ENCODE measurements at regions not wholly inside any gene's neighbourhood (a gene's known extent, or its start where the extent isn't known, plus 50 kb on each side); places are given as distances from the start of the nearest gene placed in this dataset.
"Not testable (repeated sequence)": the region's sequence is repeated elsewhere in the genome, so short reads cannot be mapped to it uniquely, and the experiment has no call there.

DNA sequence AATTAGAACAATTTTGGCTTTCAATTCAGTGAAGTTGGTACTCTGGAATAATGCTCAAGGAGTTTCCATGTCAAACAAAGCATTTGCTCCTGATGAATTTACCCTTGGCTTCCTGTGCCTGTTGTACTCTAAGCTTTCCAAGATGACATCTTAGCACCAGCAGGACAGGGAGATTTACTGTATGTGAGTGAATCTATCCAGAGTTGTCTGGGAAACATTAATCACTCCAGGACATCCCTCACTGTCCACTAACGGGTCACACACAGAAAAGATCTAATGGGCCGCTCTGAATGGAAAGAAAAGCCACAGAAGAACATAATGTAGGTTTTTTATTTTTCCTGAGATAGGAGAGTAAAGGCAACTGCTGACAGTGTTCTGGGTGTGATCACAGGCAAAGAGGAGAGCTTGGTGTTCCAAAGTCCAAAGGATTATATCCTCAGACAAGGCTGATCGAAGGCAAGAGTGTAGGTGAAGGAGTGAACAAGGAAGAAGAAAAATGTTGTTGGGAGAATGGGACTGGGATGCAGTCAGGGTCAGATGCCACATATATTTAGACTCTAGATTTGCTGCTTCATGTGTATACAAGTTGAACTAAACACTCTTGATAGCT, 167.7 kb upstream of the RPS23 start:
- no peak overlapping the region for H3K9ac ChIP-seq (ENCODE audit: low read length)
- H3K4me2 ChIP-seq (ENCODE audit: low read depth, low read length), result no peak overlapping the region
- H3K4me1 ChIP-seq (ENCODE audit: low read length), result no peaks in the 10 kb centered on the region
- no peak overlapping the region for H3K4me3 ChIP-seq (ENCODE audit: low read length)
- DNase-seq, result no peak
- TF ChIP-seq EZH2 (optimal IDR thresholded peaks at IDR 0.05; ENCODE audit: low read depth, low read length) (no peak), EZH2phosphoT487 (IDR thresholded peaks at IDR 0.05; ENCODE audit: low read length) (no peak)
- TF ChIP-seq, protein P1, sequence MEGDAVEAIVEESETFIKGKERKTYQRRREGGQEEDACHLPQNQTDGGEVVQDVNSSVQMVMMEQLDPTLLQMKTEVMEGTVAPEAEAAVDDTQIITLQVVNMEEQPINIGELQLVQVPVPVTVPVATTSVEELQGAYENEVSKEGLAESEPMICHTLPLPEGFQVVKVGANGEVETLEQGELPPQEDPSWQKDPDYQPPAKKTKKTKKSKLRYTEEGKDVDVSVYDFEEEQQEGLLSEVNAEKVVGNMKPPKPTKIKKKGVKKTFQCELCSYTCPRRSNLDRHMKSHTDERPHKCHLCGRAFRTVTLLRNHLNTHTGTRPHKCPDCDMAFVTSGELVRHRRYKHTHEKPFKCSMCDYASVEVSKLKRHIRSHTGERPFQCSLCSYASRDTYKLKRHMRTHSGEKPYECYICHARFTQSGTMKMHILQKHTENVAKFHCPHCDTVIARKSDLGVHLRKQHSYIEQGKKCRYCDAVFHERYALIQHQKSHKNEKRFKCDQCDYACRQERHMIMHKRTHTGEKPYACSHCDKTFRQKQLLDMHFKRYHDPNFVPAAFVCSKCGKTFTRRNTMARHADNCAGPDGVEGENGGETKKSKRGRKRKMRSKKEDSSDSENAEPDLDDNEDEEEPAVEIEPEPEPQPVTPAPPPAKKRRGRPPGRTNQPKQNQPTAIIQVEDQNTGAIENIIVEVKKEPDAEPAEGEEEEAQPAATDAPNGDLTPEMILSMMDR (IDR thresholded peaks at IDR 0.05; ENCODE audit: low read length), result no peak
- no peak overlapping the region for H3K27ac ChIP-seq (ENCODE audit: low read length)
- H3K27me3 ChIP-seq (replicated peaks; ENCODE audit: insufficient read depth, low read length), result no peaks in the 10 kb centered on the region
- no peaks in the 10 kb centered on the region for H3F3A ChIP-seq (ENCODE audit: insufficient read depth, low read length)
- H4K20me1 ChIP-seq (ENCODE audit: insufficient read depth, low read length), result no peaks in the 10 kb centered on the region
- H3K9me2 ChIP-seq (replicated peaks; ENCODE audit: insufficient read depth, low read length), result no peaks in the 10 kb centered on the region
- H3K36me3 ChIP-seq (replicated peaks; ENCODE audit: insufficient read depth, low read length), result no peaks in the 10 kb centered on the region
- H2AFZ ChIP-seq (ENCODE audit: low read length), result no peak overlapping the region
- H3K79me2 ChIP-seq (ENCODE audit: low read length), result no peaks in the 10 kb centered on the region
- H3K9me3 ChIP-seq (replicated peaks; ENCODE audit: insufficient read depth, low read length), result no peaks in the 10 kb centered on the region

DNA sequence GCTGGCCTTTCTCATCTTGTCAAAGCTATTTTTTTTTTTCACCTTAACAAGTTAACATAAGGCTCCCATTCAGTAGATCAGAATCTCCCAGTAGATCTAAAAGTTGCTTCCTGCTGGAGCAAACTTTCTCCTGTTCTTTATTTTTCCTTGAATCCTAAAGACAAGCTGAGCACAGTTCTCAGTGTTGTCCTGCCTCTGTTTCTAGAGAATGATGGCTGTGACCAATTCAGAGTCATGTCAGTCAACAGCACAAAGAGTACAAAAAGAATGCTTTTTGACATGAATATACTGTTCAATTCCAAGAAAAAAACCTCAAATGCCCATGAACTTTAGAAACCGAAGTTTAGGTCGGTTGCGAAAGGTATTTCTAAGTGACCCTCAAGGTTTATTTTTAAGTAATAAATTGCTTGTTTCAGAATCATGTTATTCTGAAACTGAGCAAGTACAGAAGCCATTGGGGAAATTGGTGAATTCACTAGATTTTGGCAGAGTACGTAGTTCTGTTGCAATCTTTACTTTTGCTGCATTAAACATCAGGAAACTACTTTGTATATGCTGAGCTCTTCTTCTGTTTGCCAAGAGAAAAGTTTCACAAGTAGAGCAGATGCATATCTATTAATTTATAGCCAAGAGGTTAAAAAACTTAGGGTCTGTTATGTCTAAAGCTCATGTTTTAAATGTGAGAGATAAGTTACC, 161.7 kb upstream of the RPS23 start:
- no peak overlapping the region for H3K4me3 ChIP-seq (ENCODE audit: low read length)
- no peak overlapping the region for H3K4me2 ChIP-seq (ENCODE audit: low read depth, low read length)
- no peak for DNase-seq

DNA sequence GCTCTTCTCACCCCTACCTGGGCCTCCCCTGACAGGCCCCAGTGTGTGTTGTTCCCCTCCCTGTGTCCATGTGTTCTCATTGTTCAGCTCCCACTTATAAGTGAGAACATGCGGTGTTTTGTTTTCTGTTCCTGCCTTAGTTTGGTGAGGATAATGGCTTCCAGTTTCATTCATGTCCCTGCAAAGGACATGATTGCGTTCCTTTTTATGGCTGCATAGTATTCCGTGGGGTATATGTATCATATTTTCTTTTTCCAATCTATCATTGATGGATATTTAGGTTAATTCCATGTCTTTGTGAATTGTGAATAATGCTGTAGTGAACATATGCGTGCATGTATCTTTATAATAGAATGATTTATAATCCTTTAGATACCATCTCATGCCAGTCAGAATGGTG, 159.4 kb upstream of the RPS23 start:
- H2AFZ ChIP-seq (ENCODE audit: low read length); H3K79me2 ChIP-seq (ENCODE audit: low read length); H3K36me3 ChIP-seq (replicated peaks; ENCODE audit: insufficient read depth, low read length); H3K9ac ChIP-seq (ENCODE audit: low read length); H3K9me3 ChIP-seq (replicated peaks; ENCODE audit: insufficient read depth, low read length); H3K9me2 ChIP-seq (replicated peaks; ENCODE audit: insufficient read depth, low read length); DNase-seq; H3K4me3 ChIP-seq (ENCODE audit: low read length); H4K20me1 ChIP-seq (ENCODE audit: insufficient read depth, low read length); H3K4me2 ChIP-seq (ENCODE audit: low read depth, low read length); H3K27ac ChIP-seq (ENCODE audit: low read length); H3F3A ChIP-seq (ENCODE audit: insufficient read depth, low read length); H3K4me1 ChIP-seq (ENCODE audit: low read length); H3K27me3 ChIP-seq (replicated peaks; ENCODE audit: insufficient read depth, low read length): not testable (repeated sequence)

More for the DNA sequence above, 161.7 kb upstream of the RPS23 start:
- H4K20me1 ChIP-seq (ENCODE audit: insufficient read depth, low read length), result no peaks in the 10 kb centered on the region
- no peak overlapping the region for H3K27ac ChIP-seq (ENCODE audit: low read length)
- H3K9me2 ChIP-seq (replicated peaks; ENCODE audit: insufficient read depth, low read length), result no peaks in the 10 kb centered on the region
- no peaks in the 10 kb centered on the region for H3K4me1 ChIP-seq (ENCODE audit: low read length)
- no peak overlapping the region for H3K9ac ChIP-seq (ENCODE audit: low read length)
- no peaks in the 10 kb centered on the region for H3K36me3 ChIP-seq (replicated peaks; ENCODE audit: insufficient read depth, low read length)
- no peaks in the 10 kb centered on the region for H3K27me3 ChIP-seq (replicated peaks; ENCODE audit: insufficient read depth, low read length)
- H3K79me2 ChIP-seq (ENCODE audit: low read length), result no peaks in the 10 kb centered on the region
- H3K9me3 ChIP-seq (replicated peaks; ENCODE audit: insufficient read depth, low read length), result no peaks in the 10 kb centered on the region
- TF ChIP-seq EZH2 (optimal IDR thresholded peaks at IDR 0.05; ENCODE audit: low read depth, low read length) (no peak), EZH2phosphoT487 (IDR thresholded peaks at IDR 0.05; ENCODE audit: low read length) (no peak)
- TF ChIP-seq, protein P1 (IDR thresholded peaks at IDR 0.05; ENCODE audit: low read length), result no peak
- H3F3A ChIP-seq (ENCODE audit: insufficient read depth, low read length), result no peaks in the 10 kb centered on the region
- H2AFZ ChIP-seq (ENCODE audit: low read length), result no peak overlapping the region

DNA sequence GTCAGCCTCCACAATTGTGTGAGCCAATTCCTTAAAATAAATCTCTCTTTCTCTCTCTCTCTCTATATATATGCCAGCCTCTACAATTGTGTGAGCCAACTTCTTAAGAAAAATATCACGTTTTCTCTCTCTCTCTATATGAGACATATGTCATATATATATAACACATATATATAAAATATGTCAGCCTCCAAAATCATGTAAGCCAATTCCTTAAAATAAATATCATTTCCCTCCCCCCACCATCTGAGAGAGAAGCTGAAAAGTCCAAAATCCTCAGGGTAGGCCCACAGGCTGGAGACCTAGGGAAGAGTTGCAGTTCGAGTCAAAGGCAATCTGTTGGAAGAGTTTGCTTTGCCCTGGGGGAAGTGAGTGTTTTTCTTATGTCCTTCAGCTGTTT, 158.1 kb upstream of the RPS23 start:
- Histone ChIP-seq H3K27me3 (replicated peaks; ENCODE audit: insufficient read depth, low read length) (no peaks in the 10 kb centered on the region), H3K4me3 (ENCODE audit: low read length) (no peak overlapping the region), H3K9ac (ENCODE audit: low read length) (no peak overlapping the region), H3K9me2 (replicated peaks; ENCODE audit: insufficient read depth, low read length) (no peaks in the 10 kb centered on the region), H3K4me2 (ENCODE audit: low read depth, low read length) (no peak overlapping the region), H3K9me3 (replicated peaks; ENCODE audit: insufficient read depth, low read length) (no peaks in the 10 kb centered on the region), H3K79me2 (ENCODE audit: low read length) (no peaks in the 10 kb centered on the region), H3K27ac (ENCODE audit: low read length) (no peak overlapping the region), H2AFZ (ENCODE audit: low read length) (no peak overlapping the region), H3F3A (ENCODE audit: insufficient read depth, low read length) (no peaks in the 10 kb centered on the region), H4K20me1 (ENCODE audit: insufficient read depth, low read length) (no peaks in the 10 kb centered on the region), H3K36me3 (replicated peaks; ENCODE audit: insufficient read depth, low read length) (no peaks in the 10 kb centered on the region), H3K4me1 (ENCODE audit: low read length) (no peaks in the 10 kb centered on the region)
- DNase-seq, result no peak
- no peak for TF ChIP-seq EZH2phosphoT487 (IDR thresholded peaks at IDR 0.05; ENCODE audit: low read length)
- TF ChIP-seq, protein P1 (IDR thresholded peaks at IDR 0.05; ENCODE audit: low read length), result no peak
- TF ChIP-seq EZH2 (optimal IDR thresholded peaks at IDR 0.05; ENCODE audit: low read depth, low read length), result no peak

DNA sequence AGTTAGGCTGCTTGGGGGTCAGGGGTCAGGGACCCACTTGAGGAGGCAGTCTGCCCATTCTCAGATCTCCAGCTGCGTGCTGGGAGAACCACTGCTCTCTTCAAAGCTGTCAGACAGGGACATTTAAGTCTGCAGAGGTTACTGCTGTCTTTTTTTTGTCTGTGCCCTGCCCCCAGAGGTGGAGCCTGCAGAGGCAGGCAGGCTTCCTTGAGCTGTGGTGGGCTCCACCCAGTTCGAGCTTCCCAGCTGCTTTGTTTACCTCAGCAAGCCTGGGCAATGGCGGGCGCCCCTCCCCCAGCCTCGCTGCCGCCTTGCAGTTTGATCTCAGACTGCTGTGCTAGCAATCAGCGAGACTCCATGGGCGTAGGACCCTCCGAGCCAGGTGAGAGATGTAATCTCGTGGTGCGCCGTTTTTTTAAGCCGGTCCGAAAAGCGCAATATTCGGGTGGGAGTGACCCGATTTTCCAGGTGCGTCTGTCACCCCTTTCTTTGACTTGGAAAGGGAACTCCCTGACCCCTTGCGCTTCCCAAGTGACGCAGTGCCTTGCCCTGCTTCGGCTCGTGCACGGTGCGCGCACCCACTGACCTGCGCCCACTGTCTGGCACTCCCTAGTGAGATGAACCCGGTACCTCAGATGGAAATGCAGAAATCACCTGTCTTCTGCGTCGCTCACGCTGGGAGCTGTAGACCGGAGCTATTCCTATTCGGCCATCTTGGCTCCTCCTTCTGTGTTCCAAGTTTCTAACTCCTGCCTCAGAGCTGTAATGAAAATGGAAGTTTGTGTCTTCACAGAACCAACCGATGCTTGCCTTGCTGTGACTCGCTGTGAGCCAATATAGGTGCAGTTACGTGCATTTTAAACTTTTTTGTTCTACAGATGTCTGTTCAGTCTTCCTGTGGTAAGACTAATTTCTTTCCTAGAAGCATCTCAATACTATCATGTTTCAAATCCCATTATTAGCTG, 156.8 kb upstream of the RPS23 start:
- not testable (repeated sequence) for H3K27me3 ChIP-seq (replicated peaks; ENCODE audit: insufficient read depth, low read length); H3K9me2 ChIP-seq (replicated peaks; ENCODE audit: insufficient read depth, low read length); H3K4me3 ChIP-seq (ENCODE audit: low read length); H3K36me3 ChIP-seq (replicated peaks; ENCODE audit: insufficient read depth, low read length); H3K27ac ChIP-seq (ENCODE audit: low read length); H3K4me2 ChIP-seq (ENCODE audit: low read depth, low read length); H3K9me3 ChIP-seq (replicated peaks; ENCODE audit: insufficient read depth, low read length); DNase-seq; H2AFZ ChIP-seq (ENCODE audit: low read length); H3K4me1 ChIP-seq (ENCODE audit: low read length); H4K20me1 ChIP-seq (ENCODE audit: insufficient read depth, low read length); H3F3A ChIP-seq (ENCODE audit: insufficient read depth, low read length); H3K9ac ChIP-seq (ENCODE audit: low read length); H3K79me2 ChIP-seq (ENCODE audit: low read length)

Measured in MM.1S (cell line).